Tibial nerve (tissue), 3 donors: ENCODE measurements at regions not wholly inside any gene's neighbourhood (a gene's known extent, or its start where the extent isn't known, plus 50 kb on each side); places are given as distances from the start of the nearest gene placed in this dataset.

ENCODE experiments used
- CTCF ChIP-seq, 5 experiments: fragments of 200-600 bp in 3 of 5; fragments of 450-650 bp in 2 of 5; sonication (generic) in 3 of 5; IDR thresholded peaks; one replicate each; pipeline ENCODE4 v1.5.1; 2016 to 2019; ENCODE audit warnings: antibody characterized with exemption in 5 of 5, mild to moderate bottlenecking in 3 of 5, moderate library complexity in 2 of 5
- POLR2A ChIP-seq, 2 donors: fragments of 450-650 bp; IDR thresholded peaks; one replicate each; pipeline ENCODE4 v1.6.1; 2017; ENCODE audit warnings: antibody characterized with exemption in 2 of 2, mild to moderate bottlenecking in 2 of 2, moderate library complexity in 2 of 2

GRCh38 chr5:159515909-159516415 lies 185.7 kb upstream of the IL12B start:
- TF ChIP-seq CTCF (IDR thresholded peaks at IDR 0.05) (peak; percentile 26 to 48 (median 43)), POLR2A (IDR thresholded peaks at IDR 0.05) (no peak)
